Activated naive CD4-positive, alpha-beta T cell treated with anti-CD3 and anti-CD28 coated beads for 36 hours (primary cell): ENCODE measurements at regions not wholly inside any gene's neighbourhood (a gene's known extent, or its start where the extent isn't known, plus 50 kb on each side); places are given as distances from the start of the nearest gene placed in this dataset.
"Not testable (repeated sequence)": the region's sequence is repeated elsewhere in the genome, so short reads cannot be mapped to it uniquely, and the experiment has no call there.

Experiments
- CTCF ChIA-PET: fragments of 350-600 bp; sonication (Branson Sonifier 250); formaldehyde crosslinking; loops from one replicate; lab custom pipeline; 2021; ENCODE audit warnings: antibody characterized with exemption; lab: Charles Lee
- DNase-seq: peaks from one replicate; pipeline ENCODE4 v3.0.0-alpha.2; 2020
- H3K27ac Mint-ChIP-seq: one replicate; pipeline ENCODE4 v1.8.0; 2021; ENCODE audit warnings: mild to moderate bottlenecking, mixed read lengths
- H3K27me3 Mint-ChIP-seq: one replicate; pipeline ENCODE4 v1.8.0; 2021; ENCODE audit warnings: low read depth, mixed read lengths
- H3K36me3 Mint-ChIP-seq: one replicate; pipeline ENCODE4 v1.8.0; 2021; ENCODE audit warnings: low read depth, mixed read lengths
- H3K4me1 Mint-ChIP-seq: one replicate; pipeline ENCODE4 v1.8.0; 2021; ENCODE audit warnings: low read depth, mixed read lengths
- H3K4me3 Mint-ChIP-seq: one replicate; pipeline ENCODE4 v1.8.0; 2021; ENCODE audit warnings: mild to moderate bottlenecking, moderate library complexity, mixed read lengths
- H3K9me3 Mint-ChIP-seq: one replicate; pipeline ENCODE4 v1.8.0; 2021; ENCODE audit warnings: mixed read lengths
- intact Hi-C: fragments of 100-400 bp; cut with micrococcal nuclease; formaldehyde crosslinking; loops from one replicate; pipeline ENCODE4 v1.15.1; 2023

DNA sequence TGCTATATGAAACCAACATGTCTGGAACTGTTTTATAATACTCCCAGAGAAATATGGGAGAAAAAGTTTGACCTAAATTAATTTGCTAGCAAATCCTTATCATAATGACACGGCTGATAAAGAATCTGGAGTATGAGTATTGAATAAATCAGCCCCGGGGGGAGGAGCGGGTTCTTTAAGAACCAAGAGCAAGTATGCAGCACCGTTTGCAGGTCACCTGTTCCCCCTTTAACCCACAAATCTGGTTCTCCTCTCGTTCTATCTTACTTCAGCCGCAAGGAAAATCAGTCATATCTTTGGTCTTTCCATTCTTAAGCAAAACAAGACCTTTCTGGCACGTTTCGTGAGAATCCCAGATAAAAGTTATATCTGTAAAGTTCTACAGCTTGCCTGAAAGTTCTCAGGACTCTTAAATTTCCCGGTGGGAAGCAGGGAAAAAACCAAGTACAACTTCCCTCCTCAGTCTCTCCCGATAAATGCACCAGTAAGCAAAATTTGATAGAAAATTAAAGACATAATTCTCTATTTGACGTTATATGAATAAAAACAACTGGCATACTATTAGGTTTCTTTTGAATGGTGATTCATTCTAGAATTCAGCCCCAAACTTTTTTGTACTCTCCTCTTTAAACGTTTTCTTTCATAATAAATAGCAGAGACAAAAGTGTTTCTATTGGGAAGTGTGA, 348.6 kb downstream of the ZBBX start:
- H3K4me3 Mint-ChIP-seq = no peak overlapping the region

DNA sequence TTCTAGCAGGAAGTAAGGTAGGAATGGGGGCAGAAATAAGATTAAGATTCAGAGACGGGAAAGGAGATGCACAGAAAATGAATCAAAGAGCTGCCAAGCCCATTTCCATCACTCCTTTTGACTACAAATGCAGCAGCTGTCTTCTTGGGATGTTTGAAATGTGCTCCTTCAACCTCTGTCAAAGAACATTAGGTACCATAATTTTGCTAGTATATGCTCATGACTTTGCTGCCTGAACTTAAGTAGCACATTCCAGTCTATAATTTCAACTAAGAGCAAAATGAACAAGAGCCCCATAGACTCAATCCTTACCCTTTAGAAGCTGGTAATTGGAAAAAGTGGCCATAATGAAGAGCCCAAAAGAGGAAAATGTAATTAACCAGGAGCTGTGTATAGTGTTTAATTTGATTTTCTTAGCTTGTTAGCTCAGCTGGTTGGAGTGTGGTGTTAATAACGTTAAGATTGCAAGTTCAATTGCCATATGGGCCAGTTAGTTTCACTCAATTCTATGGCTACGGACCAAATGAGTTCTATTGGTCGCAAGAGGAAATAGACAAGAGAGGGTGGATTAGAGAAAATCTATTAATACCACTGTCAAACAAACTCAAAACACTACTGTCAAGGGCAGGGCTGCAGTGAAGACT, 349.9 kb downstream of the ZBBX start:
- Mint-ChIP-seq H3K27me3 (no peaks in the 10 kb centered on the region), H3K9me3 (no peaks in the 10 kb centered on the region), H3K27ac (no peak overlapping the region), H3K36me3 (no peaks in the 10 kb centered on the region), H3K4me3 (no peak overlapping the region), H3K4me1 (no peaks in the 10 kb centered on the region)
- intact Hi-C loops = loop anchor here (5.0 kb wide), 1 partner anchor 1178 kb away; no protein-coding TSS in a partner anchor
- CTCF ChIA-PET = interaction anchor here (0.6 kb wide), 1 partner anchor 8 kb away, joined by 3 read pairs; no protein-coding TSS in a partner anchor
- DNase-seq = no peak

More for the DNA sequence above, 348.6 kb downstream of the ZBBX start:
- no peak for DNase-seq
- intact Hi-C loops = loop anchor here (5.0 kb wide), 1 partner anchor 1179 kb away; no protein-coding TSS in a partner anchor
- Mint-ChIP-seq H3K9me3 (no peaks in the 10 kb centered on the region), H3K36me3 (no peaks in the 10 kb centered on the region), H3K4me1 (no peaks in the 10 kb centered on the region), H3K27ac (no peak overlapping the region), H3K27me3 (no peaks in the 10 kb centered on the region)
- CTCF ChIA-PET = no interaction called here

DNA sequence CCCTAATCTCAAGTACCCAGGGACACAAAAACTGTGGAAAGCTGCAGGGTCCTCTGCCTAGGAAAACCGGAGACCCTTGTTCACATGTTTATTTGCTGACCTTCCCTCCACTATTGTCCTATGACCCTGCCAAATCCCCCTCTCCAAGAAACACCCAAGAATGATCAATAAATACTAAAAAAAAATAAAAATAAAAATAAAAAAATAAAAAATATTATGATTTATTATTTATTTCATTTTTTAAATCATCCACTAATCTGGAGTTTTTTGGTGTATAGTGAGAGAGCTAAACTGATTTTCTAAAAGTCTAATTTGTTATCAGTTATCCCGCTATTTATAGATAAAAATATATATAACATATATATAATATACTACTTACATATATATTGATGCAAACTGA, 360.6 kb downstream of the ZBBX start:
- H3K4me1 Mint-ChIP-seq, CTCF ChIA-PET: not testable (repeated sequence)

DNA sequence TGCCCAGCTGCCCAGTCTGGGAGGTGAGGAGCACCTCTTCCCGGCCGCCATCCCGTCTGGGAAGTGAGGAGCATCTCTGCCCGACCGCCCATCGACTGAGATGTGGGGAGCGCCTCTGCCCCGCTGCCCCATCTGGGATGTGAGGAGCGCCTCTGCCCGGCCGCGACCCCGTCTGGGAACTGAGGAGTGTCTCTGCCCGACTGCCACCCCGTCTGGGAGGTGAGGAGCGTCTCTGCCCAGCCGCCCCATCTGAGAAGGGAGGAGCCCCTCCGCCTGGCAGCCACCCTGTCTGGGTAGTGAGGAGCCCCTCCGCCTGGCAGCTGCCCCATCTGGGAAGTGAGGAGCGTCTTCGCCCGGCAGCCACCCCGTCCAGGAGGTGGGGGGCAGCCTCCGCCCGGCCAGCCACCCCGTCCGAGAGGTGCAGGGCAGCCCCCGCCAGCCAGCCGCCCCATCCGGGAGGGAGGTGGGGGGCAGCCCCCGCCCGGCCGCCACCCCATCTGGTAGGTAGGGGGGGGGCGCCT, 361.4 kb downstream of the ZBBX start:
- intact Hi-C loops, H3K27me3 Mint-ChIP-seq, H3K4me1 Mint-ChIP-seq, CTCF ChIA-PET, H3K27ac Mint-ChIP-seq, H3K4me3 Mint-ChIP-seq, DNase-seq, H3K9me3 Mint-ChIP-seq, H3K36me3 Mint-ChIP-seq: not testable (repeated sequence)

More for the DNA sequence above, 360.6 kb downstream of the ZBBX start:
- H3K9me3 Mint-ChIP-seq, H3K27ac Mint-ChIP-seq, intact Hi-C loops, H3K27me3 Mint-ChIP-seq, H3K4me3 Mint-ChIP-seq, H3K36me3 Mint-ChIP-seq, DNase-seq: not testable (repeated sequence)

DNA sequence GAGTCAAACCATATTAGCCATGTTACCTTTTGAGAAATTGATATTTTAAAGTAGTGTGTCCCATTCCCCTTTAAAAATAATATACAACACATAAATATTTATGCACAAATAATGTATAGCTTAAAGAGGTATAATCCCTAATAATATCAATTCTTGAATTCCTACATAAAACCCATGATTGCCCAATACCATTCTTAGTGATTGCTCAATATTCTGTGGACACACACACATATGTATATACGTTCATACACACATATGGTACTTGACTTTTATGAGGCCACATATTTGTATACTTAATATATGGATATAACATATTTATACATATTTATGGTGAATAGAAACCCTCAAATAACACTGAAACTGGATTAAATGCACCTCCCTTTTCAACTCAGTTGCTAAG, 367.4 kb downstream of the ZBBX start:
- Mint-ChIP-seq H3K4me1 (no peaks in the 10 kb centered on the region), H3K27ac (no peak overlapping the region), H3K36me3 (no peaks in the 10 kb centered on the region), H3K4me3 (no peak overlapping the region), H3K27me3 (no peaks in the 10 kb centered on the region), H3K9me3 (no peaks in the 10 kb centered on the region)
- no peak for DNase-seq
- CTCF ChIA-PET = interaction anchor here (0.6 kb wide), 1 partner anchor 1850 kb away, joined by 3 read pairs; no protein-coding TSS in a partner anchor
- intact Hi-C loops = no loop called here

DNA sequence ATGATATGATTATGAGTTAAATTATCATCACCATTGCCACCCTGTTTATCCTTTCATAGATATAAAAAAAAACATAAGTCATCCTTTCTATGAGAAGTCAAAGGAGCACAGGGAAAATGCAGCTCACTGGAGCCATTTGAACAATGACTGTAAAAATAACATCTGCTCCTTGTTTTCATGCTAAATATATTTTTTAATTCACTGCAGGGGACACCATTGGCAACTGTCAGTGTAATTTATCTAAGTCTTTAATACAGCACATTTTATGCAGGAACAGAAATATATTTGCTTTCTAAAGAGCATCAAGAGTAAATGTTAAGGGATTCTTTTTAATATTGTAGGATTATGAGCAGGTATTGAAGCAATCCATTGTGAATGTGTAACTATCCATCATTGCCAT, 371.3 kb downstream of the ZBBX start:
- H3K27ac Mint-ChIP-seq = no peak overlapping the region
- H3K36me3 Mint-ChIP-seq = no peaks in the 10 kb centered on the region
- no peaks in the 10 kb centered on the region for H3K9me3 Mint-ChIP-seq
- H3K4me1 Mint-ChIP-seq = no peaks in the 10 kb centered on the region
- DNase-seq = no peak
- CTCF ChIA-PET = no interaction called here
- no peak overlapping the region for H3K4me3 Mint-ChIP-seq
- intact Hi-C loops = no loop called here
- H3K27me3 Mint-ChIP-seq = no peaks in the 10 kb centered on the region

DNA sequence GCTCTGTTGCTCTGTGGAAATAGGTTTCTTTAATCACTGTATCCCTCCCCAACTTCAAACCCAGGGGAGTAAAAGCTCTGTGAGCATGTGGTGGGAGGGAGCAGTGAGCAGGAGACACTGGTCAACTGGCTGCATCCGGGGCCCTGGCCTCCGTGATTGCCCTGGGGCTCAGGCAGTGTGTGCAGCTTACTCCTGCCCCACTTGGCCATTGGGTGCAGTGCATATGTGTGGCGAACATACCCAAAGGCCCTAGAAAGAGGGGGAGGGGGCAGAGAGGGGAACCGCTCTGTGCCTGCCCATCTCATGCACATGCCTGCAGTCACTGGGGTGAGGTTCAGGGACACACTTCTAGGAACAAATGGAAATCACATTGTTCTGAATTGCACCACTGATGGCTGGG, 378.7 kb downstream of the ZBBX start:
- H3K27me3 Mint-ChIP-seq = no peaks in the 10 kb centered on the region
- intact Hi-C loops = no loop called here
- no peak overlapping the region for H3K4me3 Mint-ChIP-seq
- CTCF ChIA-PET = no interaction called here
- peaks cover 8% of the 10 kb centered on the region for H3K9me3 Mint-ChIP-seq
- peaks cover 2% of the 10 kb centered on the region for H3K36me3 Mint-ChIP-seq
- no peak for DNase-seq
- no peaks in the 10 kb centered on the region for H3K4me1 Mint-ChIP-seq
- no peak overlapping the region for H3K27ac Mint-ChIP-seq

DNA sequence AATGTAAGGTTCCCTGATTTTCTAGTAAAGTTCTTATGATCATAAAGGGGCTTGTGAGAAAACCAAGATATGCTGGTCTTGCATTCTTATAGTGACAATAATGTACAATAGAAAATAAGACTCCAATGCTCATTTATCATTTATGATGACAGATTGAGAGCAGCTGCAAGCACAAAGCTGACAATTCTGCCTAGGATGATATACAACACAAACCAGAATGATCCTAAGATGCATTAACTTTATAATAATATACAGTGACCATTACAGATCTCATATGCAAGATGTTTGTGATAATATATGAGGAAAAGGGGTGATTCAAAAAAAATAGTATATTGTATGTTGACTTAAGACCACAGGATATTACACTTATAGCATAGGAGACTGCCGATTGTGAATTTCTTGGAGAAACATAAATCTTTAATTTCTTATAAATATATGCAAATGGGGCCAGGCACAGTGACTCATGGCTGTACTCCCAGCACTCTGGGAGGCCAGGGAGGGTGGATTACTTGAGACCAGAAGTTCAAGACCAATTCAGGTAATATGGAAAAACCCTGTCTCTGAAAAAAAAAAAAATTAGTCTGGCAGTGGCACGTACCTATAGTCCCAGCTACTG, 387.0 kb downstream of the ZBBX start:
- CTCF ChIA-PET = no interaction called here

DNA sequence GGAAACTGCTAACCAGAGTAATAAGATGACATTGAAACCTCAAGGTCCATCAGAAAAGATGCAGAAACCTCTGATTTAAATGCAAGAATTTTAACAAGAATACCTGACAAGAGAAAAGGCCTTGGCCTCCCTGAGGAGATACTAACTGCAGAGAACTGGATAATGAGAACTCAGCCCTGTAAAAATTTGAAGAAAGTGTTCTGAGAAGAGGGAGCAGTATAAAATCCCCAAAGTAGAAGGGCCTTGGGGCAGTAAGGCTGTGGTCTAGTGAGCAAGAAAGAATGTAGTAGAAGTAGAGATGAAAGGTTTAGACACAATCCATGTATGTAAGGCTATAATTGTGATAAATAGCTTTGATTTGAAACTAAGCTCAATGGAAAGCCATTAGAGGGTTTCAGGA, 394.1 kb downstream of the ZBBX start:
- DNase-seq = no peak
- Mint-ChIP-seq H3K9me3 (no peaks in the 10 kb centered on the region), H3K27ac (no peak overlapping the region), H3K36me3 (no peaks in the 10 kb centered on the region), H3K4me1 (no peaks in the 10 kb centered on the region), H3K4me3 (no peak overlapping the region), H3K27me3 (no peaks in the 10 kb centered on the region)
- intact Hi-C loops = no loop called here
- CTCF ChIA-PET = no interaction called here

More for the DNA sequence above, 387.0 kb downstream of the ZBBX start:
- intact Hi-C loops = no loop called here
- no peak for DNase-seq
- no peak overlapping the region for H3K4me3 Mint-ChIP-seq
- H3K9me3 Mint-ChIP-seq = no peaks in the 10 kb centered on the region
- no peak overlapping the region for H3K27ac Mint-ChIP-seq
- H3K4me1 Mint-ChIP-seq = no peaks in the 10 kb centered on the region
- no peaks in the 10 kb centered on the region for H3K27me3 Mint-ChIP-seq
- H3K36me3 Mint-ChIP-seq = no peaks in the 10 kb centered on the region

DNA sequence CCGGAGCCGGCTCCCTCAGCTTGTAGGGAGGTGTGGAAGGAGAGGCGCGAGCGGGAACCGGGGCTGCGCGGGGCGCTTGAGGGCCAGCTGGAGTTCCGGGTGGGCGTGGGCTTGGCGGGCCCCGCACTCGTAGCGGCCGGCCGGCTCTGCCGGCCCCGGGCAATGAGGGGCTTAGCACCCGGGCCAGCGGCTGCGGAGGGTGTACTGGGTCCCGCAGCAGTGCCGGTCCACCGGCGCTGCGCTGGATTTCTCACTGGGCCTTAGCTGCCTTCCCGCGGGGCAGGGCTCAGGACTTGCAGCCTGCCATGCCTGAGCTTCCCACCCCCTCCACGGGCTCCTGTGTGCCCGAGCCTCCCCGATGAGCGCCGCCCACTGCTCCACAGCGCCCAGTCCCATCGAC, 404.3 kb downstream of the ZBBX start:
- CTCF ChIA-PET, intact Hi-C loops, DNase-seq, H3K27ac Mint-ChIP-seq, H3K9me3 Mint-ChIP-seq, H3K4me1 Mint-ChIP-seq, H3K36me3 Mint-ChIP-seq, H3K4me3 Mint-ChIP-seq, H3K27me3 Mint-ChIP-seq: not testable (repeated sequence)

DNA sequence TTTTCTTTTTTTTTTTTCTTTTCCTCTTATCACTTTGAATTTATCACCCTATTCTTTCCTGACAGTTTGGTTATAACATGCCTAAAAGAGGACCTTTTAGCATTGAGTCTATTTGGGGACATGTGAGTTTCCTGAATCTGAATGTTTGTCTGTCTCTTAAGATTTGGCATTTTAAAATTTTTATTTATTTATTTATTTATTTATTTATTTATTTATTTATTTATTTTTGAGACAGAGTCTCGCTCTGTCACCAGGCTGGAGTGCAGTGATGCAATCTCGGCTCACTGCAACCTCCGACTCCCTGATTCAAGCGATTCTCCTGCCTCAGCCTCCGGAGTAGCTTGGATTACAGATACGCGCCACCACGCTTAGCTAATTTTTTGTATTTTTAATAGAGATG, 412.4 kb downstream of the ZBBX start:
- H3K9me3 Mint-ChIP-seq, CTCF ChIA-PET, intact Hi-C loops, H3K36me3 Mint-ChIP-seq, H3K27me3 Mint-ChIP-seq, H3K4me1 Mint-ChIP-seq, H3K27ac Mint-ChIP-seq, DNase-seq, H3K4me3 Mint-ChIP-seq: not testable (repeated sequence)

DNA sequence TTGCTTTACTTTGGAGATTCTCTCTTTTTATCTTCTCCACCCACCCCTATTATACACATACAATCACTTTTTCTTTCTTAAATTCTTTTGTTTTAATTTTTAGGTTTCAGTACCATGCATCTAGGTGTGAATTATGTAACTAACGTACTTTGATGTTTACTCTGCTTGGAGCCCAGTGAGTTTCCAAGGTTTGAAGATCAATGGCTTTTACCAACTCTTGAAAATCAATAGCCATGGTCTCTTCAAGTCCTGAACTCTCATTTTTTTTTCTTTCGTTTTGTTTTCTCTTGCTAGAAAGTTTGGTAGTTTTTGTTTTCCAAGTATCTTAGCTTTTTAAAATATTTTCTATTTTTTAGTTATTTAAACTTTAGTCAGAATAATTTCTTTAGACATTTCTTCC, 417.2 kb downstream of the ZBBX start:
- CTCF ChIA-PET = no interaction called here
- intact Hi-C loops = no loop called here
- H3K36me3 Mint-ChIP-seq = no peaks in the 10 kb centered on the region

More for the DNA sequence above, 417.2 kb downstream of the ZBBX start:
- no peaks in the 10 kb centered on the region for H3K4me1 Mint-ChIP-seq
- H3K4me3 Mint-ChIP-seq = no peak overlapping the region
- H3K27ac Mint-ChIP-seq = no peak overlapping the region
- peaks cover 2% of the 10 kb centered on the region for H3K9me3 Mint-ChIP-seq
- DNase-seq = no peak
- H3K27me3 Mint-ChIP-seq = no peaks in the 10 kb centered on the region
